GM12878 (cell line): ENCODE measurements at regions not wholly inside any gene's neighbourhood (a gene's known extent, or its start where the extent isn't known, plus 50 kb on each side); places are given as distances from the start of the nearest gene placed in this dataset.

Experiments
- ATAC-seq: fragments of 200-7000 bp; cut with Tn5 transposase; 3 replicates; pipeline ENCODE4 v1.9.1; 2020; ENCODE audit warnings: mild to moderate bottlenecking, moderate library complexity
- BruUV-seq: library from RNA; stranded (reverse); fragments of 400-500 nt; replicated peaks from 2 replicates; lab custom pipeline; 2021; lab: Mats Ljungman, UMichigan
- CTCF ChIA-PET: fragments of 300-600 bp; sonication (Branson Sonifier 250); formaldehyde crosslinking; extraction: SDS; loops from one replicate; lab custom pipeline; 2021; ENCODE audit warnings: inconsistent platforms; lab: Yijun Ruan, JAX
- POLR2A ChIA-PET: fragments of 350-600 bp; formaldehyde crosslinking; extraction: SDS; loops from one replicate; lab custom pipeline; 2021; ENCODE audit warnings: inconsistent platforms; lab: Charles Lee
- RAD21 ChIA-PET: fragments of 300-600 bp; sonication (Branson Sonifier 250); formaldehyde crosslinking; loops from one replicate; lab custom pipeline; 2023; ENCODE audit warnings: antibody characterized with exemption; ENCODE audit not compliant: unreplicated experiment; lab: Charles Lee
- SMC1A ChIA-PET: fragments of 300-600 bp; sonication (Branson Sonifier 250); formaldehyde crosslinking; loops from one replicate; lab custom pipeline; 2023; ENCODE audit not compliant: unreplicated experiment, uncharacterized antibody; lab: Charles Lee
- DNase-seq: peaks from one replicate; pipeline ENCODE4 v3.0.0-alpha.2; 2011; ENCODE audit warnings: low read depth, low spot score
- FAIRE-seq: peaks from 3 replicates; lab custom pipeline; 2011; peaks lifted over from hg19 to GRCh38; lab: Jason Lieb, UNC
- H2AFZ ChIP-seq: 2 replicates; pipeline ENCODE4 v1.6.0; 2011; ENCODE audit warnings: low read depth, low read length, control low read depth; ENCODE audit not compliant: control insufficient read depth
- H3K27ac ChIP-seq: 2 replicates; pipeline ENCODE4 v1.5.1; 2011; ENCODE audit warnings: control low read depth; ENCODE audit not compliant: control insufficient read depth, insufficient read depth
- H3K27me3 ChIP-seq, 2 experiments: replicated peaks in 1 of 2; 2 replicates each; pipeline versions ENCODE4 v1.6.0 to v1.6.1; 2011; ENCODE audit warnings: low read length in 1 of 2; ENCODE audit not compliant: control insufficient read depth in 2 of 2, insufficient read depth in 2 of 2
- H3K36me3 ChIP-seq, 2 experiments: 2 replicates each; pipeline ENCODE4 v1.5.1; 2011; ENCODE audit warnings: low read length in 1 of 2; ENCODE audit not compliant: control insufficient read depth in 2 of 2, insufficient read depth in 2 of 2
- H3K4me1 ChIP-seq: 2 replicates; pipeline ENCODE4 v1.6.1; 2011; ENCODE audit warnings: mild to moderate bottlenecking, low read length, moderate library complexity, mixed read lengths; ENCODE audit not compliant: control insufficient read depth, insufficient read depth
- H3K4me2 ChIP-seq: 2 replicates; pipeline ENCODE4 v1.6.0; 2011; ENCODE audit warnings: control low read depth; ENCODE audit not compliant: control insufficient read depth, insufficient read depth
- H3K4me3 ChIP-seq: fragments of 200-600 bp; sonication (generic); 2 replicates; pipeline ENCODE4 v1.5.1; 2016
- H3K79me2 ChIP-seq: 2 replicates; pipeline ENCODE4 v1.6.0; 2011; ENCODE audit warnings: low read length; ENCODE audit not compliant: control insufficient read depth, insufficient read depth
- H3K9ac ChIP-seq: 2 replicates; pipeline ENCODE4 v1.8.0; 2011; ENCODE audit warnings: low read length, control low read depth, mixed read lengths; ENCODE audit not compliant: control insufficient read depth, insufficient read depth
- H3K9me3 ChIP-seq: replicated peaks from 3 replicates; pipeline ENCODE4 v1.5.1; 2011; ENCODE audit warnings: mild to moderate bottlenecking, low read length; ENCODE audit not compliant: control insufficient read depth, insufficient read depth
- H4K20me1 ChIP-seq: 2 replicates; pipeline ENCODE4 v1.6.0; 2011; ENCODE audit not compliant: control insufficient read depth, insufficient read depth
- ATF3 ChIP-seq: IDR thresholded peaks from 2 replicates; pipeline ENCODE4 v1.6.1; 2011; ENCODE audit warnings: low read depth, mild to moderate bottlenecking, low read length, moderate library complexity, borderline replicate concordance; ENCODE audit errors: extremely low read depth
- BCL11A ChIP-seq: IDR thresholded peaks from 2 replicates; pipeline ENCODE4 v1.6.1; 2011; ENCODE audit warnings: low read depth, low read length
- E2F8 ChIP-seq: fragments of 450-650 bp; IDR thresholded peaks from 2 replicates; pipeline ENCODE4 v1.6.1; 2018; ENCODE audit warnings: mild to moderate bottlenecking, low read depth, moderate library complexity; ENCODE audit not compliant: partially characterized antibody
- EED ChIP-seq: sonication (generic); IDR thresholded peaks from 2 replicates; pipeline ENCODE4 v1.6.1; 2016; ENCODE audit warnings: antibody characterized with exemption, low read depth
- FOXK2 ChIP-seq: fragments of 450-650 bp; IDR thresholded peaks from 2 replicates; pipeline ENCODE4 v1.6.1; 2017; ENCODE audit warnings: mild to moderate bottlenecking, moderate library complexity
- FOXM1 ChIP-seq: IDR thresholded peaks from 2 replicates; pipeline ENCODE4 v1.6.1; 2012; ENCODE audit warnings: low read depth, mild to moderate bottlenecking, inconsistent platforms, low read length, moderate library complexity
- IKZF1 ChIP-seq: fragments of 450-650 bp; conservative IDR thresholded peaks from 2 replicates; pipeline ENCODE4 v1.6.1; 2017; ENCODE audit warnings: antibody characterized with exemption, mild to moderate bottlenecking
- IRF4 ChIP-seq: IDR thresholded peaks from 2 replicates; pipeline ENCODE4 v1.6.1; 2011; ENCODE audit warnings: low read depth, low read length
- MYC ChIP-seq: IDR thresholded peaks from 2 replicates; pipeline ENCODE4 v1.6.1; 2011; ENCODE audit warnings: mild to moderate bottlenecking, low read length, moderate library complexity, inconsistent platforms; ENCODE audit not compliant: insufficient read depth, insufficient replicate concordance, insufficient read length, severe bottlenecking
- NKRF ChIP-seq: fragments of 450-650 bp; conservative IDR thresholded peaks from 2 replicates; pipeline ENCODE4 v1.6.1; 2017; ENCODE audit warnings: mild to moderate bottlenecking, moderate library complexity
- PML ChIP-seq: IDR thresholded peaks from 2 replicates; pipeline ENCODE4 v1.6.1; 2012; ENCODE audit warnings: low read length, inconsistent platforms
- RELB ChIP-seq: fragments of 450-650 bp; IDR thresholded peaks from 2 replicates; pipeline ENCODE4 v1.6.1; 2017; ENCODE audit warnings: low read depth, mild to moderate bottlenecking, moderate library complexity
- SIN3A ChIP-seq: IDR thresholded peaks from 2 replicates; pipeline ENCODE4 v1.6.1; 2012; ENCODE audit warnings: low read depth, low read length, improper control_type of control experiment
- SPI1 ChIP-seq: IDR thresholded peaks from 2 replicates; pipeline ENCODE4 v1.6.1; 2011; ENCODE audit warnings: low read depth, mild to moderate bottlenecking, low read length, moderate library complexity, borderline replicate concordance; ENCODE audit not compliant: insufficient read depth
- SREBF2 ChIP-seq: IDR thresholded peaks from 2 replicates; pipeline ENCODE4 v1.6.1; 2012; ENCODE audit warnings: mild to moderate bottlenecking, low read length
- YBX1 ChIP-seq: fragments of 450-650 bp; IDR thresholded peaks from 2 replicates; pipeline ENCODE4 v1.6.1; 2016; ENCODE audit warnings: antibody characterized with exemption
- ZZZ3 ChIP-seq: IDR thresholded peaks from 2 replicates; pipeline ENCODE4 v1.6.1; 2011; ENCODE audit warnings: low read depth; ENCODE audit not compliant: control insufficient read depth, insufficient read length
- WGBS: methylation state at CpG from one replicate; pipeline ENCODE4 v1.1.6; 2016; ENCODE audit warnings: low lambda C conversion rate; ENCODE audit not compliant: insufficient replicate concordance, insufficient coverage; ENCODE audit errors: missing lambda C conversion rate; 5-methylcytosine and 5-hydroxymethylcytosine counted together
- in situ Hi-C: fragments of 300-500 bp; cut with MboI; formaldehyde crosslinking; loops from 9 replicates; pipeline ENCODE4 v1.14.3; 2018; ENCODE audit warnings: mixed read lengths
- intact Hi-C: fragments of 100-400 bp; cut with micrococcal nuclease; formaldehyde crosslinking; loops from one replicate; pipeline ENCODE4 v1.14.2; 2022; ENCODE audit not compliant: unreplicated experiment

- TF ChIP-seq IKZF1 (no peak), ZZZ3 (no peak), NKRF (no peak), BCL11A (no peak), RELB (no peak), FOXM1 (no peak)
- TF ChIP-seq, all 136 proteins: peak for 0
These were observed 436.9 kb upstream of the TGFBR2 start (continued) for GRCh38 chr3:30169487-30169886.

- WGBS = 4% methylated on average over 2 of the region's 2 CpGs
- in situ Hi-C loops (no loop called here), intact Hi-C loops (no loop called here)
- Histone ChIP-seq H3K4me2 (no peak overlapping the region), H3K79me2 (no peaks in the 10 kb centered on the region), H3K4me1 (no peaks in the 10 kb centered on the region), H3K27me3 (no peaks in the 10 kb centered on the region; a peak in 1 of 4 replicates), H3K27ac (no peak overlapping the region), H3K9me3 (no peaks in the 10 kb centered on the region), H3K9ac (no peak overlapping the region), H2AFZ (no peak overlapping the region), H3K36me3 (no peaks in the 10 kb centered on the region), H3K4me3 (no peak overlapping the region), H4K20me1 (no peaks in the 10 kb centered on the region)
- no TSS peak for BruUV-seq
- ChIA-PET CTCF (interaction anchor here (2.4 kb wide), 1 partner anchor 28 kb away, joined by 7 read pairs; no protein-coding TSS in a partner anchor), RAD21 (no interaction called here), SMC1A (no interaction called here), POLR2A (no interaction called here)
- FAIRE-seq = no peak
- ATAC-seq = no peak
- DNase-seq = no peak
- no peak for TF ChIP-seq MYC
- TF ChIP-seq SPI1 = no peak
- TF ChIP-seq YBX1 = no peak
- no peak for TF ChIP-seq PML
- TF ChIP-seq SIN3A = no peak
- TF ChIP-seq EED = no peak
- no peak for TF ChIP-seq ATF3
- TF ChIP-seq SREBF2 = no peak
- no peak for TF ChIP-seq E2F8
- no peak for TF ChIP-seq IRF4
- no peak for TF ChIP-seq FOXK2
These were observed 435.5 kb upstream of the TGFBR2 start for GRCh38 chr3:30170681-30171438.
